ENCODE measurements at regions not wholly inside any gene's neighbourhood (a gene's known extent, or its start where the extent isn't known, plus 50 kb on each side); places are given as distances from the start of the nearest gene placed in this dataset.

DNA sequence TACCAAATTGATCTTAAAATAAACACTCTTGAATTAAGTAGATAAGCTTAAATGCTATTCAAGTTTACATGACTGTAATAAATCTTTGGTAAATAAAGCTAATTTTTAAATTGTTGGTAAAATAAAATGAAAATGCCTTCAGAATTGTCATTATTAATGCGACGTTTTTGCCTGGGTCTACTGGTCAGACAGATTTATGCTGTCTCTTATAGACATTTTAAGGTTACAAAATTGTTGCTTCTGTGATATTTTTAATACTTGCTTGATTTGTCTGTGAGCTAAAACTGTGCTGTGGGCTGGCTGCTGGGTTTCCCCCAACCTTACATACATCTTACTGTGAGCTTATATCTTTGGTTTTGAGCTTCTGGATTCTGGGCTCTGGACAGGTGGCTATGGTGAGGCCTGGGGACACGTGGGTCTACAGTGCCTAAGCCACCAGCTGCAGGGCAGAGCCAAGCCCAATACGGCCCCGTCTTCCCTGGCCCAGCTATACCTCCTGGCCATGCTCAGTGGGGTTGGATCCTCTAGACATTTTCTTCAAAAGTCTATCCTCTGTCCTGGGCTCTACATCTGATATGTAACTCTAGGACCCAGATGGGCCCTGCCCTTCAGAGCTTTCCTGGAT lies 81.4 kb downstream of the ETS2 start:
- DNase-seq (ENCODE audit: low spot score), result no peak

- DNase-seq (ENCODE audit: low spot score), result no peak
Observed at GRCh38 chr21:38885909-38886308, 80.2 kb downstream of the ETS2 start.

DNA sequence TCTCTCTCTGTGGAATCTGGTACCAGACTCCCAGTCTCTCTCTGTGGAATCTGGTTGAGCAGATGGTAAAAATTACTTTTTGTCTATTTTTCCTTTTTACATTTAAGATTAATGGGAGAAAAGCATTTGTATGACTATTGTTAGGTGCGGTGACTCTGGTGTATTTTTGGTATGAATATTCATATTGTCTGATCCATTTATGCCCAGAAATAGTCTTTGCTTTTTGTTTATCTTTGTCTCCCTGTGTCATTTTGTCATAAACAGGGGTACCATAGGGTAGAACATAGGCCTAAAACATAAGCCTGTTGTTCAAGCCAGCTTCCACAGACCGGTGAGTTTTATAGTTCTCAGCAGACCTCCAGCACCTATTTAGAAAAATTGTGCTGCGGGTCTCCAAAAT lies 78.7 kb downstream of the ETS2 start:
- DNase-seq (ENCODE audit: low spot score), result no peak

DNA sequence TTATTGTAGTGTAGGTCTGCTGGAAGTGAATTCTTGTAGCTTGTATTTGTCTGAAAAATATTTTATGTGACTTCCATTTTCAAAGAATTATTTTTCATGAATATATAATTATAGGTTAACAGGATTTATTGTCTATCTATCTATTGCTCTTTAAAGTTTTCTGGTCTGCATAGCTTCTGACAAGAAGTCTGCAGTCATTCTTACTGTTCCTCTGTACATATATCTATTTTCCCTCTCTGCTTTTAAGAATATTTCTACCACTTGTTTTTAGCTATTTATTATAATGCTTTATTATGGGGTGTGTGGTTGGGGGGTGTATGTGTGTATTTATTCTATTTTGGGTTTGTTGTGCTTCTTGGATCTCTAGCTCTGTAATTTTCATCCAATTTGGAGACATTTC lies 77.4 kb downstream of the ETS2 start:
- DNase-seq (ENCODE audit: low spot score), result no peak

- DNase-seq (ENCODE audit: low spot score), result no peak
Observed at GRCh38 chr21:38881131-38881530, 75.4 kb downstream of the ETS2 start.

DNA sequence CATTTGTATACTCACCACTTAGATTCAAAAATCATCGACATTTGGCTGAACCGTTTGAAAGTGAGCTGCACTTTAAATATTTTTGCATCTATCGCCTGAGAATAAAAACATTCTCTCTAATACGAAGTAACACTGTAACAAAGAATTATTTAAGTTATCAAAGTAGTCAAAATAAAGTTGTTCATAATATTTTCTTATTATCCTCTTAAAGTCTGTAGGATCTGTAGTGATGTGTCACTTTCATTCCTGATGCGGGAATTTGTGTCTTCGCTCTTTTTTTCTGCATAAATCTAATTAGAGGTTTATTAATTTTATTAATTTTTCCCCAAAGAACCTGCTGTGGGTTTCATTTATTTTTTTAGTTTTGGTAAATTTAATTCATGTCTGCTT lies 74.8 kb downstream of the ETS2 start:
- no peak for DNase-seq (ENCODE audit: low spot score)

GRCh38 chr21:38879912-38880576 lies 74.3 kb downstream of the ETS2 start:
- no peak for DNase-seq (ENCODE audit: low spot score)

DNA sequence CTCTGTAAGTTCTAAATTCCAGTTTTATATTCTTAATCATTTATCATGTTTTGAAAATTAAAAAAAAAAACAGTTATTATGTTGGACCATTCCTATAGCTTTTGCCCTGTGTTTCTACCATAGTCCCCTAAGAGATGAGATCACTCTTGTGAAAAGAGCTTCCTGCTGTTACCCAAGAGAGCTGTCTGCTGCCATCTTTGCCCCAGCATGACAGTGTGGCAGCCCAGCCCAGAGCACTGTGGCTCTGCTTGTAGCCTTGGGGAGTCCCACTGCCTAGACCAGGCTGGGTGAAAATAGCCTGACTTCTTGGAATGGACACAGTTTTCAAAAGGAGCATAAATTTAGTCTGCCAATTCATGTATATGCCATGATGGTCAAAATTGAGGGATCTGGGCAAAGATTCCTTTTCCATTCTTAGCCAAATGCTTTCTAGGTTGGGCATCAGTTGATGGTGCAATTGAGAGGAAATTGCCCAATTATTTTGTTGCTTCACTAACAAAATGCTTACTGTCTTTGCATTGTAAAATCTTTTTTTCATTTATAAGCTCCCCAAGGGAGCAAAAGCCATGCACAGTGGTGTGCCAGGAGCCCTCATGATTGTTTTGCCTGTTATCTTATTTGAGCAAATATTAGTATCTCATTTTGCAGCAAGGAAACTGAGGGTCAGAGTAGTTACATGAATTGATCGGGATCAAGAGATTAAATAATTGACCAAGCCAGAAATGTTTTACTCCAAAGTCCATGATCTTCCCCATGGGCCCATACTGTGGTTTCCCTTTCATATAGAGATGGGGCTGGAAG lies 72.8 kb downstream of the ETS2 start:
- DNase-seq (ENCODE audit: low spot score), result no peak

GRCh38 chr21:38875694-38876492 lies 70.2 kb downstream of the ETS2 start:
- no peak for DNase-seq (ENCODE audit: low spot score)
